H1 (cell line): ENCODE measurements at regions not wholly inside any gene's neighbourhood (a gene's known extent, or its start where the extent isn't known, plus 50 kb on each side); places are given as distances from the start of the nearest gene placed in this dataset.

Experiments
- CTCF ChIA-PET: fragments of 300-600 bp; sonication (Branson Sonifier 250); formaldehyde crosslinking; loops from one replicate; lab custom pipeline; 2021; ENCODE audit not compliant: partially characterized antibody; lab: Charles Lee
- POLR2A ChIA-PET: fragments of 300-600 bp; sonication (Branson Sonifier 250); formaldehyde crosslinking; loops from one replicate; lab custom pipeline; 2021; ENCODE audit warnings: inconsistent platforms; ENCODE audit not compliant: partially characterized antibody; lab: Charles Lee
- DNase-seq, 2 experiments: peaks; one replicate each; pipeline versions ENCODE4 v3.0.0 to v3.0.0-alpha.2; 2010 to 2022; ENCODE audit warnings: low spot score in 2 of 2, low read depth in 1 of 2, mixed read lengths in 1 of 2
- FAIRE-seq: peaks from 2 replicates; lab custom pipeline; 2011; peaks lifted over from hg19 to GRCh38; lab: Jason Lieb, UNC
- H2AFZ ChIP-seq: 2 replicates; pipeline ENCODE4 v1.8.1; 2012; ENCODE audit warnings: low read length, inconsistent platforms
- H2AK5ac ChIP-seq: 2 replicates; pipeline ENCODE4 v1.6.1; 2013; ENCODE audit warnings: low read depth, low read length
- H2BK120ac ChIP-seq: replicated peaks from 2 replicates; pipeline ENCODE3; 2013; ENCODE audit warnings: low read depth, low read length, inconsistent platforms
- H2BK12ac ChIP-seq: 2 replicates; pipeline ENCODE4 v1.6.1; 2013; ENCODE audit warnings: low read depth, low read length
- H2BK15ac ChIP-seq: 2 replicates; pipeline ENCODE4 v1.6.1; 2013; ENCODE audit warnings: low read length
- H2BK20ac ChIP-seq: 2 replicates; pipeline ENCODE4 v1.6.1; 2013; ENCODE audit warnings: low read length
- H2BK5ac ChIP-seq: 2 replicates; pipeline ENCODE4 v1.6.1; 2013; ENCODE audit warnings: low read depth, low read length
- H3K14ac ChIP-seq: 2 replicates; pipeline ENCODE4 v1.6.1; 2013; ENCODE audit warnings: inconsistent platforms; ENCODE audit not compliant: insufficient read length
- H3K18ac ChIP-seq: 2 replicates; pipeline ENCODE4 v1.6.1; 2013; ENCODE audit warnings: low read length; ENCODE audit errors: extremely low read depth
- H3K23ac ChIP-seq: 2 replicates; pipeline ENCODE4 v1.6.1; 2013; ENCODE audit warnings: inconsistent platforms; ENCODE audit not compliant: insufficient read length
- H3K23me2 ChIP-seq: 2 replicates; pipeline ENCODE4 v1.6.1; 2013; ENCODE audit warnings: low read depth, low read length
- H3K27ac ChIP-seq: 2 replicates; pipeline ENCODE4 v1.6.1; 2011; ENCODE audit warnings: low read depth, low read length, inconsistent platforms
- H3K27me3 ChIP-seq, 4 experiments: replicated peaks in 1 of 4; 1 replicate in 1 of 4; 2 replicates in 3 of 4; pipeline versions ENCODE4 v1.6.1 to v1.8.1; 2011 to 2013; ENCODE audit warnings: low read length in 3 of 4, mild to moderate bottlenecking in 3 of 4, inconsistent platforms in 2 of 4, mixed read lengths in 2 of 4, moderate library complexity in 1 of 4; ENCODE audit not compliant: control insufficient read depth in 3 of 4, insufficient read depth in 3 of 4; ENCODE audit errors: extremely low read depth in 1 of 4
- H3K36me3 ChIP-seq, 4 experiments: 2 replicates each; pipeline versions ENCODE4 v1.6.1 to v1.8.1; 2011 to 2013; ENCODE audit warnings: mild to moderate bottlenecking in 4 of 4, low read length in 3 of 4, moderate library complexity in 2 of 4, control low read depth in 1 of 4, inconsistent platforms in 1 of 4; ENCODE audit not compliant: insufficient read depth in 4 of 4, control insufficient read depth in 2 of 4
- H3K4ac ChIP-seq: replicated peaks from 2 replicates; pipeline ENCODE3; 2013; ENCODE audit warnings: low read length, low read depth, mixed read lengths, inconsistent platforms; ENCODE audit not compliant: insufficient read length
- H3K4me1 ChIP-seq, 4 experiments: replicated peaks in 1 of 4; 1 replicate in 1 of 4; 2 replicates in 3 of 4; pipeline versions ENCODE4 v1.6.1 to v1.8.1; 2011 to 2013; ENCODE audit warnings: low read length in 3 of 4, inconsistent platforms in 2 of 4, mixed read lengths in 1 of 4; ENCODE audit not compliant: insufficient read depth in 4 of 4, control insufficient read depth in 3 of 4
- H3K4me2 ChIP-seq, 2 experiments: 2 replicates each; pipeline versions ENCODE4 v1.6.1 to v1.8.1; 2011 to 2013; ENCODE audit warnings: low read depth in 2 of 2, low read length in 2 of 2, control low read depth in 1 of 2, inconsistent platforms in 1 of 2, mild to moderate bottlenecking in 1 of 2; ENCODE audit not compliant: insufficient read depth in 1 of 2
- H3K4me3 ChIP-seq, 4 experiments: fragments of 200-600, 300-600 bp in 1 of 4; sonication (generic), shearing (Covaris generic), sonication (Bioruptor Twin) in 1 of 4; 2 replicates each; pipeline versions ENCODE4 v1.5.1 to v1.8.1; 2011 to 2016; ENCODE audit warnings: low read length in 4 of 4, low read depth in 3 of 4, control low read depth in 2 of 4, inconsistent platforms in 2 of 4, mild to moderate bottlenecking in 2 of 4, mixed read lengths in 1 of 4, moderate library complexity in 1 of 4; ENCODE audit not compliant: insufficient read depth in 2 of 4; ENCODE audit errors: extremely low read depth in 1 of 4
- H3K56ac ChIP-seq: replicated peaks from 2 replicates; pipeline ENCODE3; 2013; ENCODE audit warnings: low read depth, mild to moderate bottlenecking, mixed read lengths, low read length, inconsistent platforms; ENCODE audit not compliant: insufficient read length
- H3K79me1 ChIP-seq: 2 replicates; pipeline ENCODE4 v1.6.1; 2013; ENCODE audit warnings: low read depth, low read length, control low read depth
- H3K79me2 ChIP-seq, 2 experiments: 2 replicates each; pipeline versions ENCODE4 v1.6.1 to v1.8.1; 2012 to 2013; ENCODE audit warnings: low read length in 2 of 2, mild to moderate bottlenecking in 2 of 2, inconsistent platforms in 1 of 2; ENCODE audit not compliant: insufficient read depth in 2 of 2, control insufficient read depth in 1 of 2
- H3K9ac ChIP-seq, 4 experiments: replicated peaks in 1 of 4; 1 replicate in 1 of 4; 2 replicates in 3 of 4; pipeline versions ENCODE4 v1.6.1 to v1.8.1; 2011 to 2013; ENCODE audit warnings: low read depth in 3 of 4, low read length in 3 of 4, control low read depth in 2 of 4, mild to moderate bottlenecking in 2 of 4, moderate library complexity in 2 of 4, inconsistent platforms in 1 of 4; ENCODE audit errors: extremely low read depth in 1 of 4
- H3K9me3 ChIP-seq, 2 experiments: 2 replicates each; pipeline versions ENCODE4 v1.6.1 to v1.8.1; 2012 to 2013; ENCODE audit warnings: mild to moderate bottlenecking in 2 of 2, moderate library complexity in 2 of 2, control low read depth in 1 of 2, inconsistent platforms in 1 of 2, low read depth in 1 of 2, low read length in 1 of 2, mixed read lengths in 1 of 2; ENCODE audit not compliant: insufficient read depth in 2 of 2
- H4K20me1 ChIP-seq, 2 experiments: replicated peaks in 1 of 2; 2 replicates each; pipeline versions ENCODE3 to v1.8.1; 2011 to 2013; ENCODE audit warnings: inconsistent platforms in 2 of 2, low read length in 2 of 2, mild to moderate bottlenecking in 1 of 2; ENCODE audit not compliant: insufficient read depth in 2 of 2, control insufficient read depth in 1 of 2
- H4K5ac ChIP-seq: 2 replicates; pipeline ENCODE4 v1.6.1; 2013; ENCODE audit warnings: low read length, low read depth, mixed read lengths, inconsistent platforms; ENCODE audit not compliant: insufficient read length
- H4K8ac ChIP-seq: 2 replicates; pipeline ENCODE4 v1.8.0; 2013; ENCODE audit warnings: mild to moderate bottlenecking, moderate library complexity, low read length, inconsistent platforms; ENCODE audit not compliant: insufficient read depth; ENCODE audit errors: extremely low read depth
- H4K91ac ChIP-seq: replicated peaks from 2 replicates; pipeline ENCODE3; 2013; ENCODE audit warnings: low read length, mixed read lengths, inconsistent platforms; ENCODE audit not compliant: insufficient read length
- BRCA1 ChIP-seq: IDR thresholded peaks from 2 replicates; pipeline ENCODE4 v1.6.1; 2012; ENCODE audit warnings: low read depth, low read length, improper control_type of control experiment
- CBX8 ChIP-seq: fragments of 300-800, 300-1000 bp; sonication (generic); IDR thresholded peaks from 2 replicates; pipeline ENCODE4 v1.7.1; 2016; ENCODE audit warnings: low read depth, low read length, borderline replicate concordance
- EGR1 ChIP-seq: IDR thresholded peaks from 2 replicates; pipeline ENCODE4 v1.6.1; 2011; ENCODE audit warnings: low read depth, low read length, borderline replicate concordance
- EP300 ChIP-seq, 2 experiments: IDR thresholded peaks; 1 replicate in 1 of 2; 2 replicates in 1 of 2; pipeline ENCODE4 v1.6.1; 2011 to 2012; ENCODE audit warnings: low read depth in 2 of 2, low read length in 2 of 2, mild to moderate bottlenecking in 2 of 2, borderline replicate concordance in 1 of 2, inconsistent platforms in 1 of 2, moderate library complexity in 1 of 2
- GTF2F1 ChIP-seq: IDR thresholded peaks from 2 replicates; pipeline ENCODE4 v1.6.1; 2012; ENCODE audit warnings: low read depth, low read length, improper control_type of control experiment, borderline replicate concordance
- KDM1A ChIP-seq: fragments of 200-600, 300-600 bp; sonication (generic); IDR thresholded peaks from 2 replicates; pipeline ENCODE4 v1.7.1; 2016; ENCODE audit warnings: mild to moderate bottlenecking, low read length, borderline replicate concordance
- MAX ChIP-seq: IDR thresholded peaks from 2 replicates; pipeline ENCODE4 v1.6.1; 2012; ENCODE audit warnings: inconsistent platforms
- SAP30 ChIP-seq: fragments of 300-600 bp; sonication (generic); IDR thresholded peaks from 2 replicates; pipeline ENCODE4 v1.7.1; 2012; ENCODE audit warnings: low read length, moderate library complexity, mild to moderate bottlenecking, inconsistent platforms; ENCODE audit not compliant: insufficient read depth, insufficient replicate concordance
- SP1 ChIP-seq: IDR thresholded peaks from 2 replicates; pipeline ENCODE4 v1.6.1; 2011; ENCODE audit warnings: low read depth, low read length
- SP2 ChIP-seq: IDR thresholded peaks from 2 replicates; pipeline ENCODE4 v1.6.1; 2012; ENCODE audit warnings: mild to moderate bottlenecking, low read length, inconsistent platforms
- TAF7 ChIP-seq: optimal IDR thresholded peaks from 2 replicates; pipeline ENCODE3; 2011; ENCODE audit warnings: low read depth, mild to moderate bottlenecking, inconsistent platforms, low read length, moderate library complexity, borderline replicate concordance
- ZNF274 ChIP-seq: IDR thresholded peaks from 2 replicates; pipeline ENCODE4 v1.7.0; 2012; ENCODE audit warnings: low read length, borderline replicate concordance; ENCODE audit errors: extremely low read depth
- WGBS, 2 experiments: shearing (Covaris generic) in 1 of 2; methylation state at CpG; one replicate each; pipeline versions ENCODE4 v1.1.6 to v1.1.7; 2013 to 2015; ENCODE audit warnings: low lambda C conversion rate in 2 of 2, mixed read lengths in 2 of 2, inconsistent platforms in 1 of 2, low coverage in 1 of 2, missing lambda C conversion rate in 1 of 2; ENCODE audit not compliant: insufficient replicate concordance in 2 of 2, insufficient coverage in 1 of 2, insufficient read length in 1 of 2; ENCODE audit errors: extremely low coverage in 1 of 2, missing lambda C conversion rate in 1 of 2; 5-methylcytosine and 5-hydroxymethylcytosine counted together

- ChIA-PET POLR2A (no interaction called here), CTCF (interaction anchor here (0.7 to 1.4 kb wide), 3 partner anchors 8 to 46 kb away, joined by 3 to 5 read pairs (median 3); no protein-coding TSS in a partner anchor)
- H3K36me3 ChIP-seq: no peaks in the 10 kb centered on the region
- no peak overlapping the region; a peak in 1 of 8 replicates for H3K4me3 ChIP-seq
- H3K4ac ChIP-seq: no peak overlapping the region
- H3K14ac ChIP-seq: no peak overlapping the region
- H2BK12ac ChIP-seq: no peak overlapping the region
- no peak overlapping the region for H2AK5ac ChIP-seq
- 83% methylated on average over 5 of the region's 5 CpGs; no CpG with 5 or more reads in 1 of the 2 experiments for WGBS, 2 experiments
- no peak overlapping the region for H4K5ac ChIP-seq
- DNase-seq (no peak), FAIRE-seq (no peak)
- no peak overlapping the region for H3K9ac ChIP-seq
- no peaks in the 10 kb centered on the region for H3K27me3 ChIP-seq
- no peaks in the 10 kb centered on the region for H3K79me1 ChIP-seq
- no peak overlapping the region for H3K23ac ChIP-seq
- no peaks in the 10 kb centered on the region for H4K20me1 ChIP-seq
- H4K91ac ChIP-seq: no peak overlapping the region
- H2BK5ac ChIP-seq: no peak overlapping the region
- no peak overlapping the region for H3K18ac ChIP-seq
- no peaks in the 10 kb centered on the region for H3K23me2 ChIP-seq
- H2BK20ac ChIP-seq: no peak overlapping the region
- no peaks in the 10 kb centered on the region for H3K9me3 ChIP-seq
- H2BK15ac ChIP-seq: no peak overlapping the region
- H2BK120ac ChIP-seq: no peak overlapping the region
- no peaks in the 10 kb centered on the region for H3K79me2 ChIP-seq
- H4K8ac ChIP-seq: no peak overlapping the region
- no peak overlapping the region for H3K27ac ChIP-seq
- no peak overlapping the region for H3K4me2 ChIP-seq
- H3K56ac ChIP-seq: no peak overlapping the region
- peaks cover 0 to 8% (median 6%) of the 10 kb centered on the region in 4 experiments; a peak in 4 of 7 replicates for H3K4me1 ChIP-seq
- no peak overlapping the region for H2AFZ ChIP-seq
- TF ChIP-seq EP300 (IDR thresholded peaks at IDR 0.05; ENCODE audit: borderline replicate concordance in 1 of 2, low read depth in 2 of 2, low read length in 2 of 2) (no peak), MAX (no peak), SAP30 (no peak), CBX8 (no peak), KDM1A (no peak), ZNF274 (no peak), TAF7 (no peak), BRCA1 (no peak), SP1 (no peak), SP2 (no peak), EGR1 (no peak), GTF2F1 (no peak)
Measured at GRCh38 chr3:82085851-82086475, 324.5 kb upstream of the GBE1 start.
